Iris pigment epithelial cell (primary cell): ENCODE measurements at regions not wholly inside any gene's neighbourhood (a gene's known extent, or its start where the extent isn't known, plus 50 kb on each side); places are given as distances from the start of the nearest gene placed in this dataset.
"Not testable (repeated sequence)": the region's sequence is repeated elsewhere in the genome, so short reads cannot be mapped to it uniquely, and the experiment has no call there.

Experiments
- DNase-seq: peaks from one replicate; pipeline ENCODE4 v3.0.0-alpha.2; 2011; ENCODE audit warnings: low read depth

- no peak for DNase-seq
Observed at GRCh38 chr1:229924639-229925038, 142.4 kb upstream of the GALNT2 start.

GRCh38 chr1:229928767-229929166 lies 138.3 kb upstream of the GALNT2 start:
- no peak for DNase-seq

- DNase-seq, result not testable (repeated sequence)
Observed at GRCh38 chr1:229931751-229932150, 135.3 kb upstream of the GALNT2 start.

GRCh38 chr1:229935157-229935556 lies 131.9 kb upstream of the GALNT2 start:
- DNase-seq, result not testable (repeated sequence)

GRCh38 chr1:229938551-229938950 lies 128.5 kb upstream of the GALNT2 start:
- DNase-seq, result no peak

- DNase-seq, result peak; percentile 29
Observed at GRCh38 chr1:229940684-229941083, 126.4 kb upstream of the GALNT2 start.

GRCh38 chr1:229941160-229941559 lies 125.9 kb upstream of the GALNT2 start:
- DNase-seq, result no peak

- no peak for DNase-seq
Observed at GRCh38 chr1:229941831-229942230, 125.2 kb upstream of the GALNT2 start.

- DNase-seq, result no peak
Observed at GRCh38 chr1:229942501-229942900, 124.5 kb upstream of the GALNT2 start.

GRCh38 chr1:229943148-229943714 lies 123.8 kb upstream of the GALNT2 start:
- DNase-seq, result no peak

GRCh38 chr1:229943988-229944743 lies 122.9 kb upstream of the GALNT2 start:
- no peak for DNase-seq

- DNase-seq, result no peak
Observed at GRCh38 chr1:229945795-229946194, 121.2 kb upstream of the GALNT2 start.

GRCh38 chr1:229947968-229948367 lies 119.1 kb upstream of the GALNT2 start:
- peak; percentile 22 for DNase-seq

GRCh38 chr1:229948438-229948837 lies 118.6 kb upstream of the GALNT2 start:
- DNase-seq, result no peak

GRCh38 chr1:229949500-229949899 lies 117.5 kb upstream of the GALNT2 start:
- DNase-seq, result no peak

GRCh38 chr1:229950020-229950419 lies 117.0 kb upstream of the GALNT2 start:
- no peak for DNase-seq

GRCh38 chr1:229950908-229951307 lies 116.1 kb upstream of the GALNT2 start:
- no peak for DNase-seq

- no peak for DNase-seq
Observed at GRCh38 chr1:229951856-229952534, 115.0 kb upstream of the GALNT2 start.

- peak; percentile 15 for DNase-seq
Observed at GRCh38 chr1:229952670-229953520, 114.1 kb upstream of the GALNT2 start.

GRCh38 chr1:229953736-229954326 lies 113.2 kb upstream of the GALNT2 start:
- no peak for DNase-seq

GRCh38 chr1:229964281-229964680 lies 102.8 kb upstream of the GALNT2 start:
- peak; percentile 4 for DNase-seq

- no peak for DNase-seq
Observed at GRCh38 chr1:229970714-229971113, 96.3 kb upstream of the GALNT2 start.
